ENCODE measurements at regions not wholly inside any gene's neighbourhood (a gene's known extent, or its start where the extent isn't known, plus 50 kb on each side); places are given as distances from the start of the nearest gene placed in this dataset.

DNA sequence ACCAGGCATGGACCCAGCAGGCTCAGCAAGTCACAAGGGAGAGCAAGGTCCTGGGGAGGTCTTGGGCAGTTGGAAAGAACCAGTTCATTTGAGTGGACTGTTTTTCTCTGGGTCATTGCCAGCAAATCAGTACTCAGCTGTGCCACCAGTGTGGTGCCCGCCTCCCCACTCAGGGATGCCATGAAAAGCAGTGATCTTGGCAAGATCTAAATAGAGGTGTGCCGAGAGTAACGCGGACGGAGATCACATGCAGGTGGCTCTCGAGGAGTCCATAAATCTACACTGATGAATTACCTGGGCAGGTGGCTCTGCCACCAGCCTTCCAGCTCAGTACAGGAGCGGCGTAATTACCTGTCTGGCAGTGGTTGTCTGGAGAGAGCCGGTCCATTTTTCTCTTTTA lies 642.2 kb downstream of the PTPRU start:
- TF ChIP-seq, protein P1, sequence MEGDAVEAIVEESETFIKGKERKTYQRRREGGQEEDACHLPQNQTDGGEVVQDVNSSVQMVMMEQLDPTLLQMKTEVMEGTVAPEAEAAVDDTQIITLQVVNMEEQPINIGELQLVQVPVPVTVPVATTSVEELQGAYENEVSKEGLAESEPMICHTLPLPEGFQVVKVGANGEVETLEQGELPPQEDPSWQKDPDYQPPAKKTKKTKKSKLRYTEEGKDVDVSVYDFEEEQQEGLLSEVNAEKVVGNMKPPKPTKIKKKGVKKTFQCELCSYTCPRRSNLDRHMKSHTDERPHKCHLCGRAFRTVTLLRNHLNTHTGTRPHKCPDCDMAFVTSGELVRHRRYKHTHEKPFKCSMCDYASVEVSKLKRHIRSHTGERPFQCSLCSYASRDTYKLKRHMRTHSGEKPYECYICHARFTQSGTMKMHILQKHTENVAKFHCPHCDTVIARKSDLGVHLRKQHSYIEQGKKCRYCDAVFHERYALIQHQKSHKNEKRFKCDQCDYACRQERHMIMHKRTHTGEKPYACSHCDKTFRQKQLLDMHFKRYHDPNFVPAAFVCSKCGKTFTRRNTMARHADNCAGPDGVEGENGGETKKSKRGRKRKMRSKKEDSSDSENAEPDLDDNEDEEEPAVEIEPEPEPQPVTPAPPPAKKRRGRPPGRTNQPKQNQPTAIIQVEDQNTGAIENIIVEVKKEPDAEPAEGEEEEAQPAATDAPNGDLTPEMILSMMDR (IDR thresholded peaks at IDR 0.05; ENCODE audit: low read depth, low read length, missing input control), result no peak
- TF ChIP-seq SP1 (IDR thresholded peaks at IDR 0.05), result no peak
- TF ChIP-seq, protein P2, sequence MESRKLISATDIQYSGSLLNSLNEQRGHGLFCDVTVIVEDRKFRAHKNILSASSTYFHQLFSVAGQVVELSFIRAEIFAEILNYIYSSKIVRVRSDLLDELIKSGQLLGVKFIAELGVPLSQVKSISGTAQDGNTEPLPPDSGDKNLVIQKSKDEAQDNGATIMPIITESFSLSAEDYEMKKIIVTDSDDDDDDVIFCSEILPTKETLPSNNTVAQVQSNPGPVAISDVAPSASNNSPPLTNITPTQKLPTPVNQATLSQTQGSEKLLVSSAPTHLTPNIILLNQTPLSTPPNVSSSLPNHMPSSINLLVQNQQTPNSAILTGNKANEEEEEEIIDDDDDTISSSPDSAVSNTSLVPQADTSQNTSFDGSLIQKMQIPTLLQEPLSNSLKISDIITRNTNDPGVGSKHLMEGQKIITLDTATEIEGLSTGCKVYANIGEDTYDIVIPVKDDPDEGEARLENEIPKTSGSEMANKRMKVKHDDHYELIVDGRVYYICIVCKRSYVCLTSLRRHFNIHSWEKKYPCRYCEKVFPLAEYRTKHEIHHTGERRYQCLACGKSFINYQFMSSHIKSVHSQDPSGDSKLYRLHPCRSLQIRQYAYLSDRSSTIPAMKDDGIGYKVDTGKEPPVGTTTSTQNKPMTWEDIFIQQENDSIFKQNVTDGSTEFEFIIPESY (IDR thresholded peaks at IDR 0.05), result no peak
- no peak for TF ChIP-seq MAX (IDR thresholded peaks at IDR 0.05)
- no peak for TF ChIP-seq FOXA1 (IDR thresholded peaks at IDR 0.05)
- no peak for TF ChIP-seq JUND (IDR thresholded peaks at IDR 0.05)
- TF ChIP-seq RAD21 (IDR thresholded peaks at IDR 0.05), result no peak
- TF ChIP-seq TAF1 (conservative IDR thresholded peaks at IDR 0.05), result no peak
- TF ChIP-seq YY1 (IDR thresholded peaks at IDR 0.05), result no peak
- TF ChIP-seq GABPA (IDR thresholded peaks at IDR 0.05 in 1 of 2, conservative IDR thresholded peaks at IDR 0.05 in 1 of 2), result no peak
- no peak for TF ChIP-seq RXRA (IDR thresholded peaks at IDR 0.05)
- no peak for TF ChIP-seq ATF3 (IDR thresholded peaks at IDR 0.05)
